Ishikawa (cell line): ENCODE measurements at regions not wholly inside any gene's neighbourhood (a gene's known extent, or its start where the extent isn't known, plus 50 kb on each side); places are given as distances from the start of the nearest gene placed in this dataset.

Experiments used
- CEBPB ChIP-seq: IDR thresholded peaks from 2 replicates; pipeline ENCODE4 v1.6.1; 2012
- CREB1 ChIP-seq: IDR thresholded peaks from 2 replicates; pipeline ENCODE4 v1.6.1; 2012; ENCODE audit warnings: low read depth
- EGR1 ChIP-seq: IDR thresholded peaks from 2 replicates; pipeline ENCODE4 v1.6.1; 2012
- EP300 ChIP-seq: IDR thresholded peaks from 2 replicates; pipeline ENCODE4 v1.6.1; 2012; ENCODE audit warnings: borderline replicate concordance
- FOXM1 ChIP-seq: IDR thresholded peaks from 2 replicates; pipeline ENCODE4 v1.6.1; 2012; ENCODE audit warnings: low read depth, borderline replicate concordance
- MAX ChIP-seq: IDR thresholded peaks from 2 replicates; pipeline ENCODE4 v1.6.1; 2012
- NFIC ChIP-seq: IDR thresholded peaks from 2 replicates; pipeline ENCODE4 v1.6.1; 2012
- RAD21 ChIP-seq: IDR thresholded peaks from 2 replicates; pipeline ENCODE4 v1.6.1; 2012; ENCODE audit warnings: low read depth
- REST ChIP-seq: IDR thresholded peaks from 2 replicates; pipeline ENCODE4 v1.6.1; 2012; ENCODE audit warnings: low read depth, mild to moderate bottlenecking
- TAF1 ChIP-seq: IDR thresholded peaks from 2 replicates; pipeline ENCODE4 v1.6.1; 2012; ENCODE audit warnings: low read depth, mild to moderate bottlenecking
- TCF12 ChIP-seq: IDR thresholded peaks from 2 replicates; pipeline ENCODE4 v1.6.1; 2012; ENCODE audit warnings: low read depth
- TEAD4 ChIP-seq: IDR thresholded peaks from 2 replicates; pipeline ENCODE4 v1.6.1; 2012
- USF1 ChIP-seq: IDR thresholded peaks from 2 replicates; pipeline ENCODE4 v1.6.1; 2012
- YY1 ChIP-seq: IDR thresholded peaks from 2 replicates; pipeline ENCODE4 v1.6.1; 2012; ENCODE audit warnings: low read depth
- ZBTB7A ChIP-seq: IDR thresholded peaks from 2 replicates; pipeline ENCODE4 v1.6.1; 2012; ENCODE audit warnings: low read depth

- TF ChIP-seq REST: no peak
- TF ChIP-seq TCF12: no peak
- TF ChIP-seq MAX: no peak
- no peak for TF ChIP-seq CEBPB
- no peak for TF ChIP-seq CREB1
- TF ChIP-seq ZBTB7A: no peak
- no peak for TF ChIP-seq YY1
- no peak for TF ChIP-seq USF1
- no peak for TF ChIP-seq TAF1
- TF ChIP-seq FOXM1: no peak
- TF ChIP-seq EP300: no peak
- no peak for TF ChIP-seq EGR1
- TF ChIP-seq NFIC: no peak
- TF ChIP-seq TEAD4: no peak
- no peak for TF ChIP-seq RAD21
Measured at GRCh38 chr6:139676718-139677117, 302.3 kb upstream of the CITED2 start.

- TF ChIP-seq CREB1: no peak
- TF ChIP-seq YY1: no peak
- TF ChIP-seq TAF1: no peak
- TF ChIP-seq ZBTB7A: no peak
- no peak for TF ChIP-seq USF1
- TF ChIP-seq EP300: no peak
- no peak for TF ChIP-seq FOXM1
- no peak for TF ChIP-seq CEBPB
- TF ChIP-seq EGR1: no peak
- TF ChIP-seq TEAD4: no peak
Measured at GRCh38 chr6:139666284-139666683, 291.8 kb upstream of the CITED2 start.

GRCh38 chr6:139663996-139664395 is 289.5 kb upstream of the CITED2 start:
- TF ChIP-seq USF1: no peak
- no peak for TF ChIP-seq RAD21
- TF ChIP-seq EGR1: no peak
- no peak for TF ChIP-seq CEBPB
- TF ChIP-seq MAX: no peak
- TF ChIP-seq TCF12: no peak
- TF ChIP-seq YY1: no peak

GRCh38 chr6:139659711-139660110 is 285.3 kb upstream of the CITED2 start:
- TF ChIP-seq YY1 (no peak), MAX (no peak), RAD21 (no peak), USF1 (no peak), TCF12 (no peak), CEBPB (no peak), REST (no peak), TAF1 (no peak), CREB1 (no peak), TEAD4 (no peak), ZBTB7A (no peak), NFIC (no peak), EP300 (no peak), EGR1 (no peak), FOXM1 (no peak)

- no peak for TF ChIP-seq REST
- TF ChIP-seq ZBTB7A: no peak
- no peak for TF ChIP-seq NFIC
- no peak for TF ChIP-seq YY1
- no peak for TF ChIP-seq USF1
- no peak for TF ChIP-seq TCF12
- no peak for TF ChIP-seq TEAD4
- TF ChIP-seq MAX: no peak
- no peak for TF ChIP-seq EGR1
- no peak for TF ChIP-seq TAF1
- no peak for TF ChIP-seq CREB1
Measured at GRCh38 chr6:139659196-139659595, 284.7 kb upstream of the CITED2 start.
